Fibroblast of lung (primary cell): ENCODE measurements at regions not wholly inside any gene's neighbourhood (a gene's known extent, or its start where the extent isn't known, plus 50 kb on each side); places are given as distances from the start of the nearest gene placed in this dataset.

Source experiments
- CTCF ChIP-seq, 2 donors: IDR thresholded peaks in 1 of 2; conservative IDR thresholded peaks in 1 of 2; 1 replicate in 1 of 2; 2 replicates in 1 of 2; pipeline ENCODE4 v1.5.1; 2011 to 2012; ENCODE audit warnings: low read length in 2 of 2, control low read depth in 1 of 2, inconsistent platforms in 1 of 2, low read depth in 1 of 2, mild to moderate bottlenecking in 1 of 2
- EZH2 ChIP-seq: IDR thresholded peaks from 2 replicates; pipeline ENCODE4 v1.5.1; 2012; ENCODE audit warnings: low read length, control low read depth, mild to moderate bottlenecking; ENCODE audit errors: missing control alignments

DNA sequence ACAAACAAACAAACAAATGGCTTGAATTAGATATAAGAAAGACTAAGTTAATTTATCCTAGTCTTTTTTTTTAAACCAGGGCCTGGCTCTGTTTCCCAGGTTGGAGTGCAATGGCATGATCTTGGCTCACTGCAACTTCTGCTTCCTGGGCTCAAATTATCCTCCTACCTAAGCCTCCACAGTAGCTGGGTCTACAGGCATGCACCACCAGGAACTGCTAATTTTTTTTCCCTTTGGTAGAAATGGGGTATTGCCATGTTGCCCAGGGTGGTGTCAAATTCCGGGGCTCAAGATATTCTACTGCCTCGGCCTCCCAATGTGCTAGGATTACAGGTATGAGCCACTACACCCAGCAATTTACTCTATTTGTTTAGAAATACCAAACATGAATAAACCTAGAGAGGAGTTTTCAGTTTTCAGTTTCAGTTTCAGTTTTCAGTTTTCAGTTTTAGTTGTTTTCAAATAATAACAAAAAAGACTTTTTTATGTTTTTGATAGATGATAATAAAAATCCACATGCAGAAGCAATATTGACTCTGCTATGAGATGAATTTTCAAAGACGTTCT is 817.0 kb downstream of the FLRT2 start:
- no peak for TF ChIP-seq CTCF (conservative IDR thresholded peaks at IDR 0.05 in 1 of 2, IDR thresholded peaks at IDR 0.05 in 1 of 2; ENCODE audit: low read depth in 1 of 2, low read length in 2 of 2)
- TF ChIP-seq EZH2 = no peak
